Activated CD4-positive, alpha-beta memory T cell treated with anti-CD3 and anti-CD28 coated beads for 36 hours (primary cell): ENCODE measurements at regions not wholly inside any gene's neighbourhood (a gene's known extent, or its start where the extent isn't known, plus 50 kb on each side); places are given as distances from the start of the nearest gene placed in this dataset.

Experiments used
- CTCF ChIA-PET: fragments of 350-600 bp; sonication (Branson Sonifier 250); formaldehyde crosslinking; loops from one replicate; lab custom pipeline; 2021; ENCODE audit warnings: antibody characterized with exemption, inconsistent platforms; lab: Charles Lee
- POLR2A ChIA-PET: fragments of 350-600 bp; sonication (Branson Sonifier 250); formaldehyde crosslinking; loops from one replicate; lab custom pipeline; 2021; ENCODE audit warnings: antibody characterized with exemption; lab: Charles Lee
- DNase-seq: peaks from one replicate; pipeline ENCODE4 v3.0.0-alpha.2; 2020
- H3K27ac Mint-ChIP-seq: one replicate; pipeline ENCODE4 v1.8.0; 2021; ENCODE audit warnings: mixed read lengths
- H3K27me3 Mint-ChIP-seq: one replicate; pipeline ENCODE4 v1.8.0; 2021; ENCODE audit warnings: mixed read lengths
- H3K36me3 Mint-ChIP-seq: one replicate; pipeline ENCODE4 v1.8.0; 2021; ENCODE audit warnings: mixed read lengths
- H3K4me1 Mint-ChIP-seq: one replicate; pipeline ENCODE4 v1.8.0; 2021; ENCODE audit warnings: low read depth, mixed read lengths
- H3K4me3 Mint-ChIP-seq: one replicate; pipeline ENCODE4 v1.8.0; 2021; ENCODE audit warnings: mild to moderate bottlenecking, mixed read lengths
- H3K9me3 Mint-ChIP-seq: one replicate; pipeline ENCODE4 v1.8.0; 2021; ENCODE audit warnings: mixed read lengths
- intact Hi-C: fragments of 100-400 bp; cut with micrococcal nuclease; formaldehyde crosslinking; loops from one replicate; pipeline ENCODE4 v1.15.1; 2023

DNA sequence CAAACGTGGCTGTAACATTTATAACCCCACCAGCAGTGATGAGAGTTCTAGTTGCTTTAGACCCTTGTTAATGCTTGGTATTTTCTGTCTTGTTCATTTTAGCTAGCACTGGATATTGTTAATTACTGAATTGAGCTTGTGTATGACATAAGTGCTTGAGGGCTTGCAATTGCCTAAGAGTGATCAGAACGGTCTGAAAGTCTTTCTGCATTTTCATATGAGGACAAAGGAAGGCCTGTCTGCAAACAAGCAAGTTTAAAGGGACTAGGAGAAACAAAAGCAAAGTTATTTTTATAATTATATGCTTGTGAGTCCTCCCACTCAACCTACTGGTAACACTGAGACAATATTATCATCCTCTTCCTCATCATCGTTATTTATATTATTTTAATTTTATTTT, 305.5 kb upstream of the DUSP10 start:
- no peak overlapping the region for H3K4me3 Mint-ChIP-seq
- ChIA-PET POLR2A (no interaction called here), CTCF (interaction anchor here (0.5 to 1.2 kb wide), 2 partner anchors 20 to 816 kb away, joined by 3 read pairs; no protein-coding TSS in a partner anchor)
- H3K36me3 Mint-ChIP-seq = no peaks in the 10 kb centered on the region
- H3K4me1 Mint-ChIP-seq = peaks cover 9% of the 10 kb centered on the region
- intact Hi-C loops = no loop called here
- no peak for DNase-seq
- no peak overlapping the region for H3K27ac Mint-ChIP-seq
- H3K9me3 Mint-ChIP-seq = no peaks in the 10 kb centered on the region
- no peaks in the 10 kb centered on the region for H3K27me3 Mint-ChIP-seq

GRCh38 chr1:222046684-222047263, 304.9 kb upstream of the DUSP10 start:
- no peaks in the 10 kb centered on the region for H3K36me3 Mint-ChIP-seq
- CTCF ChIA-PET = interaction anchor here (0.6 to 1.2 kb wide), 2 partner anchors 21 to 504 kb away, joined by 3 read pairs; no protein-coding TSS in a partner anchor
- no peak overlapping the region for H3K4me3 Mint-ChIP-seq

GRCh38 chr1:222045786-222046185, 303.9 kb upstream of the DUSP10 start:
- intact Hi-C loops = no loop called here
- CTCF ChIA-PET = no interaction called here
- Mint-ChIP-seq H3K36me3 (no peaks in the 10 kb centered on the region), H3K9me3 (no peaks in the 10 kb centered on the region), H3K27me3 (no peaks in the 10 kb centered on the region), H3K4me3 (no peak overlapping the region), H3K27ac (no peak overlapping the region), H3K4me1 (peaks cover 9% of the 10 kb centered on the region)
- no peak for DNase-seq
- POLR2A ChIA-PET = no interaction called here

More at GRCh38 chr1:222046684-222047263, 304.9 kb upstream of the DUSP10 start:
- POLR2A ChIA-PET = no interaction called here
- DNase-seq = no peak
- intact Hi-C loops = no loop called here
- peaks cover 9% of the 10 kb centered on the region for H3K4me1 Mint-ChIP-seq
- H3K27ac Mint-ChIP-seq = no peak overlapping the region
- H3K9me3 Mint-ChIP-seq = no peaks in the 10 kb centered on the region
- H3K27me3 Mint-ChIP-seq = no peaks in the 10 kb centered on the region

DNA sequence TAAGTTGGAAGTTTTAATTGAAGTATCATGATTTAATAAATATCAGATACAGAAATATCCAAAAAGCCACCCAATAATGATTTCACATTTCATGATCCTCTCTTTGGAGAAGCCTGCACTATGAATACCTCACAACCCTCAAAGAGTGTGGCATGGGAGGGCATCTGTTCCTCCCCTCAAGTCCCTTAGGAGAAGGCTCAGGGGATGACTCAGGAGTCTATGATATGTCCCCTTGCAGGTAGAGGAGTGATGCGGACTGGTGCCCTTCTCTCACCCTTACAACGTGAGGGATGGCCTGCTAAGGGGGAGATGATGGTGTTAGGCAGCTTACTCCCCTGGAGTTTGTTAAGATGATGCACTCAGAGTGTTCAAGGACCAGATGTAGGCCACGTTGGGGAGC, 303.3 kb upstream of the DUSP10 start:
- Mint-ChIP-seq H3K4me3 (no peak overlapping the region), H3K4me1 (peaks cover 9% of the 10 kb centered on the region), H3K27ac (no peak overlapping the region), H3K9me3 (no peaks in the 10 kb centered on the region), H3K36me3 (no peaks in the 10 kb centered on the region), H3K27me3 (no peaks in the 10 kb centered on the region)
- intact Hi-C loops = no loop called here
- CTCF ChIA-PET = no interaction called here
- no peak for DNase-seq
- POLR2A ChIA-PET = no interaction called here

DNA sequence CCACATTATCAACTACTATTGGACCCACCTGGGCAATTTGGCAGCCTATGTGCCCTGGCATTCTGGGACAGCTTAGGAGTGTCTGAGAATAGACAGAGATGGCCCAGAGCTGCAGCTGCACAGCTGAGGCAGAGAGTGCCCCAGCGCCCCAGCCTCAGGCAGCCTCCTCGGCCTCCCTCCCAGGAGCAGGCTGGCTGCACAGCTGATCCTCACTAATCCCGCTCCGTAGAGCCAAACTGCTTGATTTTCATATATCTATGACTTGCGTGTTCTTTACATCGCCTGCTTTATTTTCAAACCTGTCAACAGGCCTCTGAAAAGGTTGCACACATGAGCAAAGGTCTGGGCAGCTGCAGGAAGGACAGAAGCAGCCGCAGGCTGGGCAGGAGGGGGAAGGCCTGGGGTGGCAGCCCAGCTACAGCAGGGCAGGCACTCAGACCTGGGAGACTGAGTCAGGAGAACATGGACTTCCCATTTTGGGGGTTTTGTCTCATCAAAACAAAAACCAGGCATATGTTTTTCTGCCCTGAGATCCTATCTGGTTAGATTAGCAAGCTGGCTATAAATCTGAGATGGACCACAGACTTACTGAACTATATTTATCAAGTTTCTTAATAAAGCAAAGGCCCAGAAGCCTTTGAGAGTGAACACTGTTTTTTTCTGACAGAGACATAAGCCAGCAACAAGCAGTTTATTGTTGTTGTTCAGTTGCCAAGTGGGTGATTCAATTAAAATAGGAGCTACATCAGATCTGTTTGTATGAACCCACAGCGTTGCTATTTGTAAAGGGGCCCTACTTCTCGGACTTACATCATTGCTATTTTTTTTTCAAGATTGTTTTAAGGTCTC, 301.8 kb upstream of the DUSP10 start:
- Mint-ChIP-seq H3K4me3 (no peak overlapping the region), H3K27ac (no peak overlapping the region), H3K36me3 (no peaks in the 10 kb centered on the region), H3K4me1 (peaks cover 7% of the 10 kb centered on the region), H3K9me3 (no peaks in the 10 kb centered on the region), H3K27me3 (no peaks in the 10 kb centered on the region)
- DNase-seq = no peak
- intact Hi-C loops = no loop called here
- ChIA-PET POLR2A (no interaction called here), CTCF (no interaction called here)

DNA sequence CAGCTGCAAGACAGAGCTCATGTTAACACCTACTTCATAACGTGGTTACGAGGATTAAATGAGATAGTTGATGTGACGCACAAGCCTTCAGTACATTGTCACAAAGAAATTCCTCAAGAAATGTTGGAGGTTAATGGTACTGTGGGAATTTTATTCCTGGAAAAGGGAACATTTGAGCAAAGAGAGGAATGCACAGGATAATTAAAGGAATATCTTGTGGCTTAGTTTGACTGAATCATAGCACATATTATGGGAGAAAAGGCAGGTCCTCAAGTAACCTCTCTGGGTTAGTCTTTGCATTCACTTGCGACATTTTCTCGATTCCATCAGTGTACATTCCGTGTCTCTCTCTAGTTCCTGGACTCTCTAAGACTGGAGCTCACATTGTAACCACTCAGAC, 300.2 kb upstream of the DUSP10 start:
- no peak overlapping the region for H3K27ac Mint-ChIP-seq
- no peaks in the 10 kb centered on the region for H3K36me3 Mint-ChIP-seq
- H3K4me3 Mint-ChIP-seq = no peak overlapping the region
- intact Hi-C loops = no loop called here
- peaks cover 2% of the 10 kb centered on the region for H3K27me3 Mint-ChIP-seq
- DNase-seq = no peak
- POLR2A ChIA-PET = no interaction called here
- H3K9me3 Mint-ChIP-seq = no peaks in the 10 kb centered on the region
- CTCF ChIA-PET = interaction anchor here (1.0 kb wide), 1 partner anchor 11 kb away, joined by 4 read pairs; no protein-coding TSS in a partner anchor
- H3K4me1 Mint-ChIP-seq = no peaks in the 10 kb centered on the region

- intact Hi-C loops = no loop called here
These were observed 299.1 kb upstream of the DUSP10 start for GRCh38 chr1:222040955-222041354.

GRCh38 chr1:222040121-222040805, 298.4 kb upstream of the DUSP10 start:
- ChIA-PET POLR2A (no interaction called here), CTCF (no interaction called here)
- no peak overlapping the region for H3K27ac Mint-ChIP-seq
- no peaks in the 10 kb centered on the region for H3K4me1 Mint-ChIP-seq
- H3K27me3 Mint-ChIP-seq = peaks cover 6% of the 10 kb centered on the region
- intact Hi-C loops = no loop called here
- H3K36me3 Mint-ChIP-seq = no peaks in the 10 kb centered on the region
- H3K9me3 Mint-ChIP-seq = no peaks in the 10 kb centered on the region
- DNase-seq = no peak
- no peak overlapping the region for H3K4me3 Mint-ChIP-seq

More at GRCh38 chr1:222040955-222041354, 299.1 kb upstream of the DUSP10 start:
- Mint-ChIP-seq H3K27me3 (peaks cover 6% of the 10 kb centered on the region), H3K4me3 (no peak overlapping the region), H3K27ac (no peak overlapping the region), H3K9me3 (no peaks in the 10 kb centered on the region), H3K36me3 (no peaks in the 10 kb centered on the region), H3K4me1 (no peaks in the 10 kb centered on the region)
- ChIA-PET POLR2A (no interaction called here), CTCF (no interaction called here)
- DNase-seq = no peak

DNA sequence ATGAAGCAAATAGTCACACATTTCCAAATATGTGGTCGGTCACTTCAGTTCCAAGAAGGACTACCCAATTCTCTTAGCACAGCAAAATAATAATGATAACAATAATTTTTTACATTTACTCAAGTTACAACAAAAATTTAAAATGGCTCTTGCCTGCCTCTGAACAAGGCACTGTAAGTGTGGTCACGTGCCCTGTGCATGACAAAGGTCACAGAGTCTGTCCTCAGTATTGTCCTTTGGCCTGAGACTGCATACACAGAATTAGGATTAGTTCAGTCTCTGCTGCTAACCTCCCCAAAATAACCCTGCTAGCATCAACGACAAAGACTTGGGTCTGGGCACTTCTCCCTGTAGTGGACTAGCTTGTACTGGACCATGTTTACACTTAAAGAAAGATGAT, 297.1 kb upstream of the DUSP10 start:
- Mint-ChIP-seq H3K4me3 (no peak overlapping the region), H3K27me3 (peaks cover 12% of the 10 kb centered on the region), H3K9me3 (no peaks in the 10 kb centered on the region), H3K4me1 (no peaks in the 10 kb centered on the region), H3K36me3 (no peaks in the 10 kb centered on the region), H3K27ac (no peak overlapping the region)
- ChIA-PET CTCF (no interaction called here), POLR2A (no interaction called here)
- intact Hi-C loops = no loop called here
- DNase-seq = no peak

GRCh38 chr1:222037720-222038119, 295.8 kb upstream of the DUSP10 start:
- POLR2A ChIA-PET = no interaction called here
- Mint-ChIP-seq H3K4me1 (no peaks in the 10 kb centered on the region), H3K36me3 (no peaks in the 10 kb centered on the region), H3K9me3 (no peaks in the 10 kb centered on the region), H3K4me3 (no peak overlapping the region), H3K27me3 (peaks cover 12% of the 10 kb centered on the region), H3K27ac (no peak overlapping the region)
- intact Hi-C loops = no loop called here
- no peak for DNase-seq
- CTCF ChIA-PET = no interaction called here

- CTCF ChIA-PET = no interaction called here
- intact Hi-C loops = no loop called here
- H3K9me3 Mint-ChIP-seq = no peaks in the 10 kb centered on the region
- no peaks in the 10 kb centered on the region for H3K36me3 Mint-ChIP-seq
- H3K4me3 Mint-ChIP-seq = no peak overlapping the region
- H3K4me1 Mint-ChIP-seq = no peaks in the 10 kb centered on the region
- peaks cover 12% of the 10 kb centered on the region for H3K27me3 Mint-ChIP-seq
- POLR2A ChIA-PET = no interaction called here
- no peak for DNase-seq
- H3K27ac Mint-ChIP-seq = no peak overlapping the region
These were observed 292.9 kb upstream of the DUSP10 start for GRCh38 chr1:222034790-222035189.

- ChIA-PET POLR2A (no interaction called here), CTCF (no interaction called here)
- intact Hi-C loops = no loop called here
- no peaks in the 10 kb centered on the region for H3K36me3 Mint-ChIP-seq
- H3K27me3 Mint-ChIP-seq = peaks cover 12% of the 10 kb centered on the region
- H3K4me3 Mint-ChIP-seq = no peak overlapping the region
- no peak for DNase-seq
- H3K4me1 Mint-ChIP-seq = no peaks in the 10 kb centered on the region
- H3K9me3 Mint-ChIP-seq = no peaks in the 10 kb centered on the region
- no peak overlapping the region for H3K27ac Mint-ChIP-seq
These were observed 291.6 kb upstream of the DUSP10 start for GRCh38 chr1:222033450-222033849.
